Fibroblast of lung (primary cell): ENCODE measurements at regions not wholly inside any gene's neighbourhood (a gene's known extent, or its start where the extent isn't known, plus 50 kb on each side); places are given as distances from the start of the nearest gene placed in this dataset.
"Not testable (repeated sequence)": the region's sequence is repeated elsewhere in the genome, so short reads cannot be mapped to it uniquely, and the experiment has no call there.

Experiments used
- DNase-seq, 2 donors: peaks; one replicate each; pipeline versions ENCODE4 v3.0.0 to v3.0.0-alpha.2; 2010; ENCODE audit warnings: low read depth in 2 of 2
- H2AFZ ChIP-seq: 2 replicates; pipeline ENCODE4 v1.5.1; 2012; ENCODE audit warnings: low read length, control low read depth, inconsistent platforms
- H3K27ac ChIP-seq: 2 replicates; pipeline ENCODE4 v1.5.1; 2011; ENCODE audit warnings: low read length, control low read depth; ENCODE audit not compliant: insufficient read depth
- H3K27me3 ChIP-seq: 2 replicates; pipeline ENCODE4 v1.5.1; 2011; ENCODE audit warnings: mild to moderate bottlenecking, low read length; ENCODE audit not compliant: control insufficient read depth, insufficient read depth
- H3K36me3 ChIP-seq: 2 replicates; pipeline ENCODE4 v1.5.1; 2011; ENCODE audit warnings: low read length; ENCODE audit not compliant: control insufficient read depth, insufficient read depth
- H3K4me1 ChIP-seq: 2 replicates; pipeline ENCODE4 v1.5.1; 2011; ENCODE audit warnings: low read length; ENCODE audit not compliant: control insufficient read depth, insufficient read depth; ENCODE audit errors: extremely low read depth
- H3K4me2 ChIP-seq: 2 replicates; pipeline ENCODE4 v1.5.1; 2011; ENCODE audit warnings: low read length, control low read depth; ENCODE audit not compliant: insufficient read depth; ENCODE audit errors: extremely low read depth
- H3K4me3 ChIP-seq, 4 experiments: fragments of 200-600 bp in 1 of 4; sonication (generic) in 1 of 4; replicated peaks in 1 of 4; 2 replicates each; pipeline ENCODE4 v1.5.1; 2011 to 2016; ENCODE audit warnings: low read length in 4 of 4, low read depth in 3 of 4, mild to moderate bottlenecking in 3 of 4, control low read depth in 2 of 4, inconsistent platforms in 1 of 4, mixed read lengths in 1 of 4; ENCODE audit not compliant: insufficient read depth in 1 of 4; ENCODE audit errors: control extremely low read depth in 1 of 4
- H3K79me2 ChIP-seq: 2 replicates; pipeline ENCODE4 v1.5.1; 2012; ENCODE audit warnings: mild to moderate bottlenecking, low read length, inconsistent platforms; ENCODE audit not compliant: control insufficient read depth, insufficient read depth
- H3K9ac ChIP-seq: 2 replicates; pipeline ENCODE4 v1.5.1; 2011; ENCODE audit warnings: mild to moderate bottlenecking, low read length, control low read depth; ENCODE audit not compliant: insufficient read depth
- H3K9me3 ChIP-seq: 2 replicates; pipeline ENCODE4 v1.5.1; 2012; ENCODE audit warnings: low read depth, low read length; ENCODE audit not compliant: control insufficient read depth, insufficient read depth
- H4K20me1 ChIP-seq: 2 replicates; pipeline ENCODE4 v1.5.1; 2011; ENCODE audit warnings: low read length; ENCODE audit not compliant: control insufficient read depth, insufficient read depth; ENCODE audit errors: extremely low read depth
- CTCF ChIP-seq, 2 donors: IDR thresholded peaks in 1 of 2; conservative IDR thresholded peaks in 1 of 2; 1 replicate in 1 of 2; 2 replicates in 1 of 2; pipeline ENCODE4 v1.5.1; 2011 to 2012; ENCODE audit warnings: low read length in 2 of 2, control low read depth in 1 of 2, inconsistent platforms in 1 of 2, low read depth in 1 of 2, mild to moderate bottlenecking in 1 of 2
- EZH2 ChIP-seq: IDR thresholded peaks from 2 replicates; pipeline ENCODE4 v1.5.1; 2012; ENCODE audit warnings: low read length, control low read depth, mild to moderate bottlenecking; ENCODE audit errors: missing control alignments

GRCh38 chr12:126974779-126975178 is 1292.2 kb upstream of the TMEM132C start:
- H3K4me2 ChIP-seq, result no peak overlapping the region
- no peak for DNase-seq
- H3K27me3 ChIP-seq, result no peaks in the 10 kb centered on the region
- no peaks in the 10 kb centered on the region for H3K9me3 ChIP-seq
- H3K79me2 ChIP-seq, result no peaks in the 10 kb centered on the region
- no peak overlapping the region for H2AFZ ChIP-seq
- H3K36me3 ChIP-seq, result no peaks in the 10 kb centered on the region
- no peak overlapping the region for H3K9ac ChIP-seq
- H3K4me3 ChIP-seq, result no peak overlapping the region
- H3K27ac ChIP-seq, result no peak overlapping the region
- no peaks in the 10 kb centered on the region for H4K20me1 ChIP-seq
- TF ChIP-seq CTCF (conservative IDR thresholded peaks at IDR 0.05 in 1 of 2, IDR thresholded peaks at IDR 0.05 in 1 of 2; ENCODE audit: low read depth in 1 of 2, low read length in 2 of 2) (no peak), EZH2 (no peak)
- H3K4me1 ChIP-seq, result no peaks in the 10 kb centered on the region

GRCh38 chr12:126976579-126976978 is 1290.4 kb upstream of the TMEM132C start:
- no peaks in the 10 kb centered on the region for H3K4me1 ChIP-seq
- TF ChIP-seq EZH2, result no peak
- TF ChIP-seq CTCF (conservative IDR thresholded peaks at IDR 0.05 in 1 of 2, IDR thresholded peaks at IDR 0.05 in 1 of 2; ENCODE audit: low read depth in 1 of 2, low read length in 2 of 2), result no peak
- H3K27ac ChIP-seq, result no peak overlapping the region
- no peak overlapping the region for H3K9ac ChIP-seq
- H3K36me3 ChIP-seq, result no peaks in the 10 kb centered on the region
- H3K4me3 ChIP-seq, result no peak overlapping the region
- DNase-seq, result no peak
- H3K9me3 ChIP-seq, result no peaks in the 10 kb centered on the region
- H3K79me2 ChIP-seq, result no peaks in the 10 kb centered on the region
- H4K20me1 ChIP-seq, result no peaks in the 10 kb centered on the region
- H3K27me3 ChIP-seq, result no peaks in the 10 kb centered on the region
- no peak overlapping the region for H3K4me2 ChIP-seq
- no peak overlapping the region for H2AFZ ChIP-seq

- H3K9ac ChIP-seq, H3K27me3 ChIP-seq, DNase-seq, H3K36me3 ChIP-seq, H4K20me1 ChIP-seq, H3K9me3 ChIP-seq, H3K4me3 ChIP-seq, H3K4me1 ChIP-seq, H3K79me2 ChIP-seq, H2AFZ ChIP-seq, H3K4me2 ChIP-seq, H3K27ac ChIP-seq: not testable (repeated sequence)
Measured at GRCh38 chr12:126979564-126979963, 1287.4 kb upstream of the TMEM132C start.

GRCh38 chr12:126982707-126983106 is 1284.3 kb upstream of the TMEM132C start:
- H2AFZ ChIP-seq, result no peak overlapping the region
- H3K4me2 ChIP-seq, result no peak overlapping the region
- no peaks in the 10 kb centered on the region for H4K20me1 ChIP-seq
- H3K27ac ChIP-seq, result no peak overlapping the region
- H3K9me3 ChIP-seq, result no peaks in the 10 kb centered on the region
- H3K4me1 ChIP-seq, result no peaks in the 10 kb centered on the region
- H3K79me2 ChIP-seq, result no peaks in the 10 kb centered on the region
- TF ChIP-seq EZH2, result no peak
- TF ChIP-seq CTCF (conservative IDR thresholded peaks at IDR 0.05 in 1 of 2, IDR thresholded peaks at IDR 0.05 in 1 of 2; ENCODE audit: low read depth in 1 of 2, low read length in 2 of 2), result no peak
- no peaks in the 10 kb centered on the region for H3K27me3 ChIP-seq
- DNase-seq, result no peak
- no peak overlapping the region for H3K4me3 ChIP-seq
- no peaks in the 10 kb centered on the region for H3K36me3 ChIP-seq
- no peak overlapping the region for H3K9ac ChIP-seq

- not testable (repeated sequence) for H3K79me2 ChIP-seq, H3K4me2 ChIP-seq, H3K9ac ChIP-seq, H3K27ac ChIP-seq, H2AFZ ChIP-seq, DNase-seq, H3K36me3 ChIP-seq, H3K4me3 ChIP-seq, H3K4me1 ChIP-seq, H4K20me1 ChIP-seq, H3K9me3 ChIP-seq, H3K27me3 ChIP-seq
Measured at GRCh38 chr12:126983735-126984134, 1283.2 kb upstream of the TMEM132C start.
